ENCODE measurements at regions not wholly inside any gene's neighbourhood (a gene's known extent, or its start where the extent isn't known, plus 50 kb on each side); places are given as distances from the start of the nearest gene placed in this dataset.

GRCh38 chr6:14464055-14464454 lies 346.5 kb downstream of the CD83 start:
- Histone ChIP-seq H3K4me1 (no peaks in the 10 kb centered on the region), H3K36me3 (no peaks in the 10 kb centered on the region), H3K9me3 (no peaks in the 10 kb centered on the region), H3K27ac (no peak overlapping the region), H3K4me3 (no peak overlapping the region), H3K27me3 (no peaks in the 10 kb centered on the region)
- ATAC-seq (no peak), DNase-seq (no peak)
- intact Hi-C loops (cut with DNase I; ENCODE audit: low total_unique reads), result no loop called here
- TF ChIP-seq POLR2A (IDR thresholded peaks at IDR 0.05) (no peak), CTCF (IDR thresholded peaks at IDR 0.05 in 4 of 5, conservative IDR thresholded peaks at IDR 0.05 in 1 of 5) (no peak)
- in situ Hi-C loops (cut with MboI; ENCODE audit: low sequenced_read_pairs in 4 of 4), result no loop called here

GRCh38 chr6:14464716-14465115 lies 347.1 kb downstream of the CD83 start:
- in situ Hi-C loops (cut with MboI; ENCODE audit: low sequenced_read_pairs in 4 of 4), result no loop called here
- no peaks in the 10 kb centered on the region for H3K9me3 ChIP-seq

GRCh38 chr6:14466278-14466677 lies 348.7 kb downstream of the CD83 start:
- TF ChIP-seq CTCF (IDR thresholded peaks at IDR 0.05 in 4 of 5, conservative IDR thresholded peaks at IDR 0.05 in 1 of 5), result no peak
- no peak for TF ChIP-seq POLR2A (IDR thresholded peaks at IDR 0.05)
- no peak for ATAC-seq

More at GRCh38 chr6:14464716-14465115, 347.1 kb downstream of the CD83 start:
- TF ChIP-seq POLR2A (IDR thresholded peaks at IDR 0.05) (no peak), CTCF (IDR thresholded peaks at IDR 0.05 in 4 of 5, conservative IDR thresholded peaks at IDR 0.05 in 1 of 5) (no peak)
- Histone ChIP-seq H3K36me3 (no peaks in the 10 kb centered on the region), H3K4me3 (no peak overlapping the region), H3K4me1 (no peaks in the 10 kb centered on the region), H3K27me3 (no peaks in the 10 kb centered on the region), H3K27ac (no peak overlapping the region)
- intact Hi-C loops (cut with DNase I; ENCODE audit: low total_unique reads), result no loop called here
- DNase-seq (no peak), ATAC-seq (no peak)

GRCh38 chr6:14467591-14467990 lies 350.0 kb downstream of the CD83 start:
- H3K27ac ChIP-seq, result no peak overlapping the region
- no peaks in the 10 kb centered on the region for H3K27me3 ChIP-seq
- in situ Hi-C loops (cut with MboI; ENCODE audit: low sequenced_read_pairs in 4 of 4) (no loop called here), intact Hi-C loops (cut with DNase I; ENCODE audit: low total_unique reads) (no loop called here)
- peaks cover 0 to 3% of the 10 kb centered on the region in 2 donors for H3K4me1 ChIP-seq
- no peaks in the 10 kb centered on the region for H3K9me3 ChIP-seq
- DNase-seq (no peak), ATAC-seq (no peak)
- no peak overlapping the region for H3K4me3 ChIP-seq
- H3K36me3 ChIP-seq, result no peaks in the 10 kb centered on the region
- TF ChIP-seq CTCF (IDR thresholded peaks at IDR 0.05 in 4 of 5, conservative IDR thresholded peaks at IDR 0.05 in 1 of 5) (no peak), POLR2A (IDR thresholded peaks at IDR 0.05) (no peak)

More at GRCh38 chr6:14466278-14466677, 348.7 kb downstream of the CD83 start:
- intact Hi-C loops (cut with DNase I; ENCODE audit: low total_unique reads) (no loop called here), in situ Hi-C loops (cut with MboI; ENCODE audit: low sequenced_read_pairs in 4 of 4) (no loop called here)
- Histone ChIP-seq H3K27ac (no peak overlapping the region), H3K27me3 (no peaks in the 10 kb centered on the region), H3K9me3 (no peaks in the 10 kb centered on the region), H3K36me3 (no peaks in the 10 kb centered on the region), H3K4me3 (no peak overlapping the region), H3K4me1 (no peaks in the 10 kb centered on the region)
- DNase-seq, result no peak

- intact Hi-C loops (cut with DNase I; ENCODE audit: low total_unique reads), result no loop called here
- DNase-seq, result no peak
- in situ Hi-C loops (cut with MboI; ENCODE audit: low sequenced_read_pairs in 4 of 4), result no loop called here
- Histone ChIP-seq H3K9me3 (no peaks in the 10 kb centered on the region), H3K36me3 (no peaks in the 10 kb centered on the region), H3K4me1 (peaks cover 9 to 10% of the 10 kb centered on the region in 2 donors), H3K27me3 (no peaks in the 10 kb centered on the region), H3K27ac (no peak overlapping the region), H3K4me3 (no peak overlapping the region)
- ATAC-seq, result no peak
- no peak for TF ChIP-seq CTCF (IDR thresholded peaks at IDR 0.05 in 4 of 5, conservative IDR thresholded peaks at IDR 0.05 in 1 of 5)
- TF ChIP-seq POLR2A (IDR thresholded peaks at IDR 0.05), result no peak
These were observed 351.2 kb downstream of the CD83 start for GRCh38 chr6:14468647-14469321.
